Lower lobe of right lung (tissue), 2 donors: ENCODE measurements at regions not wholly inside any gene's neighbourhood (a gene's known extent, or its start where the extent isn't known, plus 50 kb on each side); places are given as distances from the start of the nearest gene placed in this dataset.

ENCODE experiments used
- ATAC-seq, 2 donors: fragments of 200-7000 bp; cut with Tn5 transposase; one replicate each; pipeline ENCODE4 v1.9.1; 2020 to 2022; ENCODE audit warnings: mild to moderate bottlenecking in 2 of 2, moderate library complexity in 2 of 2
- DNase-seq: peaks from one replicate; pipeline ENCODE4 v3.0.0-alpha.2; 2020
- H3K27ac ChIP-seq: fragments of 200-600 bp; one replicate; pipeline ENCODE4 v1.8.0; 2022
- H3K27me3 ChIP-seq: fragments of 200-600 bp; one replicate; pipeline ENCODE4 v1.8.0; 2022; ENCODE audit warnings: low read depth
- H3K36me3 ChIP-seq: fragments of 200-600 bp; one replicate; pipeline ENCODE4 v1.8.0; 2022; ENCODE audit warnings: mild to moderate bottlenecking
- H3K4me1 ChIP-seq: fragments of 200-600 bp; one replicate; pipeline ENCODE4 v1.8.0; 2022
- H3K4me3 ChIP-seq: fragments of 200-600 bp; one replicate; pipeline ENCODE4 v1.8.0; 2022; ENCODE audit warnings: mild to moderate bottlenecking
- H3K9me3 ChIP-seq: fragments of 200-600 bp; one replicate; pipeline ENCODE4 v1.8.0; 2022
- intact Hi-C: fragments of 100-400 bp; cut with DNase I; formaldehyde crosslinking; loops from one replicate; pipeline ENCODE4 v1.11.0; 2022
- TF ChIP-seq, protein P1 (sequence below): fragments of 200-600 bp; IDR thresholded peaks from one replicate; pipeline ENCODE4 v1.8.0; 2022; ENCODE audit warnings: antibody characterized with exemption, mild to moderate bottlenecking
- donor health status: DM: no; HTN: yes; CAD: no; lungs with severe emphysema.

DNA sequence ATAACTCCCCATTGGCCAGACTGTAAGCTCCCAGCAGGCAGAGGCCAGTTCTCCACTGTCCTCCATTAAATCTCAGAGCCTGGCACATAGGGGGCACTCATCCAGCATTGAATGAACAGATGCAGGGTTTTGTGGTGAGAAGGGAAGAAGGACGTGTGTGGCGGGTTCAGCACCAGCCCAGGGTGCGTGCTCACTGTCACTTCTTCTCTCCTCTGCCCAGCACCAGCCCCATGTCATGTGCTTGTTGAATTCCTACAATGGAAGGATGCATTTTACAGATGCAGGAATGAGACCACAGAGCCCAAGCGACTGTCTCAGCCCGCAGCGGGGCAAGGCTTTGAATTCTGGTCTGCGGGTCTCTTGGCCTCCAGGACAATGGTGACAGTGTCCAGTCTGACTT lies 149.9 kb downstream of the CEBPB start:
- Histone ChIP-seq H3K4me1 (peaks cover 46% of the 10 kb centered on the region), H3K27ac (no peak overlapping the region), H3K4me3 (no peak overlapping the region), H3K9me3 (no peaks in the 10 kb centered on the region), H3K36me3 (no peaks in the 10 kb centered on the region), H3K27me3 (no peaks in the 10 kb centered on the region)
- intact Hi-C loops: no loop called here
- TF ChIP-seq, protein P1, sequence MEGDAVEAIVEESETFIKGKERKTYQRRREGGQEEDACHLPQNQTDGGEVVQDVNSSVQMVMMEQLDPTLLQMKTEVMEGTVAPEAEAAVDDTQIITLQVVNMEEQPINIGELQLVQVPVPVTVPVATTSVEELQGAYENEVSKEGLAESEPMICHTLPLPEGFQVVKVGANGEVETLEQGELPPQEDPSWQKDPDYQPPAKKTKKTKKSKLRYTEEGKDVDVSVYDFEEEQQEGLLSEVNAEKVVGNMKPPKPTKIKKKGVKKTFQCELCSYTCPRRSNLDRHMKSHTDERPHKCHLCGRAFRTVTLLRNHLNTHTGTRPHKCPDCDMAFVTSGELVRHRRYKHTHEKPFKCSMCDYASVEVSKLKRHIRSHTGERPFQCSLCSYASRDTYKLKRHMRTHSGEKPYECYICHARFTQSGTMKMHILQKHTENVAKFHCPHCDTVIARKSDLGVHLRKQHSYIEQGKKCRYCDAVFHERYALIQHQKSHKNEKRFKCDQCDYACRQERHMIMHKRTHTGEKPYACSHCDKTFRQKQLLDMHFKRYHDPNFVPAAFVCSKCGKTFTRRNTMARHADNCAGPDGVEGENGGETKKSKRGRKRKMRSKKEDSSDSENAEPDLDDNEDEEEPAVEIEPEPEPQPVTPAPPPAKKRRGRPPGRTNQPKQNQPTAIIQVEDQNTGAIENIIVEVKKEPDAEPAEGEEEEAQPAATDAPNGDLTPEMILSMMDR: no peak
- DNase-seq (no peak), ATAC-seq (no peak)

DNA sequence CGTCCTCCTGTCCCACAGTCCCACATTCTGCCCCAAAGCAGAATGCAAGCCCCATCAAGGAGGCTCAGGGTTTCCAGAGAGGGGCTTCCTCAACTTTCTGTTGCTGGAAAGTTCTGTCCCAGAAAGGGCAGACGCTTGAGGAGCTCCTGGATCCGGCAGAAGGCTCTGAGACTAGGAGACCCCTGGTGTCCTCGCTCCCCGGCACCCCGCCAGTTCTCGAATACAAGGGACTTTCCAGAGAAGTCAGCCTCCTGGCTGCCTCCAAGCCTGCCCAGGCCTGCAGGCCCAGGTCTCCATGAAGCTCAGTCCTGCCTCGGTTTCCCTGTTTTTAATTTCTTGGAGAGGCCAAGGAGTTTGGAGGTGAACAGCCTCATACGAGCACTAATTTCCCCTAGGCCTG lies 150.4 kb downstream of the CEBPB start:
- TF ChIP-seq, protein P1: no peak
- no peaks in the 10 kb centered on the region for H3K9me3 ChIP-seq
- ATAC-seq: no peak
- no peak overlapping the region for H3K4me3 ChIP-seq
- H3K36me3 ChIP-seq: no peaks in the 10 kb centered on the region
- H3K27me3 ChIP-seq: no peaks in the 10 kb centered on the region
- peaks cover 51% of the 10 kb centered on the region for H3K4me1 ChIP-seq
- intact Hi-C loops: no loop called here
- DNase-seq: no peak
- H3K27ac ChIP-seq: no peak overlapping the region

DNA sequence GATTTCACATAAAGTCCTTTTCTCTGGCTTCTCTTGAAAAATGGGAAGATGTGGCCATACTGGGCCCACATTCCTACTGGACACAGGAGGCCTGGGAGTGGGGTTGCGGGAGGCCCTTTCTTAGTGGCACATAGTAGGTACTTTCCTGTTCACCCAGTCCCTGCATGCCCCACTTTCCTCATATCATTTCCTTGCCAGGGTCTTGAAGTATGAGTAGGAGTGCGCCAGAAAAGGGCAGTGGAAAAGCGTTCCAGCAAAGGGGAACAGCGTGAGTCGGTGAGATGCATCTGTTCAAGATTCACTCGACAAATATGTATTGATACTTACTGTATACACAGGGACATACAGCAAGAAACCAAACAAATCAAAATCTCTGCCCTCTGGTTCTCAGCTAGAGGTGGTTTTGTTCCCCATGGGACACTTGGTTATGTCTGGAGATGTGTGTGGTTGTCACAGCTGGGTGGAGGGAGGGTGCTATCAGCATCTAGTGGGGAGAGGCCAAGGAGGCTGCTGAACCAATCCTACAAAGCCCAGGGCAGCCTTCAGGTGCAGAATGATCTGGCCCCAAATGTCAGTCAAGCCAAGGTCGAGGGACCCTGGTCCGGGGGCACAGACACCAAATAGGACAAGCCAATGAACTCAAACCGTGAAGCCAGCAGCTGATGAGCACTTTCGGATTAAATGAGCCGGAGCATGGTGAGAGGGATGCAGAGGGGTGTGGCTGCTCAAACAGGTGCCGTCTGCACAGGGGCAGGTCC lies 151.4 kb downstream of the CEBPB start:
- Histone ChIP-seq H3K4me1 (peaks cover 61% of the 10 kb centered on the region), H3K27ac (no peak overlapping the region), H3K27me3 (no peaks in the 10 kb centered on the region), H3K4me3 (no peak overlapping the region), H3K9me3 (no peaks in the 10 kb centered on the region), H3K36me3 (no peaks in the 10 kb centered on the region)
- no peak for DNase-seq
- TF ChIP-seq, protein P1: no peak
- ATAC-seq: no peak
- intact Hi-C loops: no loop called here

DNA sequence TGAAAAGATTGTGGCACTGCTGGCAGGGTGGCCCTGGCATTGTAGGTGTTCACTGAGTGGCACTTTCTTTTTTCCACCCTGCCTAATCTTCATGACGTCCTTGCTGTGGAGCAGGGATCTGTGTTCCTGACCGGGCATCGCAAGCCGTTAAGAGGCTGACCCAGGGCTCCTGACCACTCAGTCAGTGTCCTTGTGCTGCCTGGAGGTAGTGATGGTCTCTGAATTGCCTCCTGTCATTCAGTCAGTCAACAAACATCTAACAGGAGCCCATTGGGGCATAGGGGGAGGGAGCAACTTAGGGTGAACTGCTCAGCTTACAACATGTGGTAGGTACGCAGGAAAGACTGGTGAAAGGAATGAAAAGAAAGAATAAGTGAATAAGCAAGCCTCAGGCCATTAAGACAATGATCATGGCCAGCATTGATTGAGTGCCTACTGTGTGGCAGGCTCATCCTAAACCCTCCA lies 152.0 kb downstream of the CEBPB start:
- no peak overlapping the region for H3K27ac ChIP-seq
- H3K4me1 ChIP-seq: peaks cover 67% of the 10 kb centered on the region
- H3K9me3 ChIP-seq: no peaks in the 10 kb centered on the region
- H3K27me3 ChIP-seq: no peaks in the 10 kb centered on the region
- TF ChIP-seq, protein P1: no peak
- no peak overlapping the region for H3K4me3 ChIP-seq
- no peaks in the 10 kb centered on the region for H3K36me3 ChIP-seq
- ATAC-seq (no peak), DNase-seq (no peak)
- intact Hi-C loops: no loop called here

DNA sequence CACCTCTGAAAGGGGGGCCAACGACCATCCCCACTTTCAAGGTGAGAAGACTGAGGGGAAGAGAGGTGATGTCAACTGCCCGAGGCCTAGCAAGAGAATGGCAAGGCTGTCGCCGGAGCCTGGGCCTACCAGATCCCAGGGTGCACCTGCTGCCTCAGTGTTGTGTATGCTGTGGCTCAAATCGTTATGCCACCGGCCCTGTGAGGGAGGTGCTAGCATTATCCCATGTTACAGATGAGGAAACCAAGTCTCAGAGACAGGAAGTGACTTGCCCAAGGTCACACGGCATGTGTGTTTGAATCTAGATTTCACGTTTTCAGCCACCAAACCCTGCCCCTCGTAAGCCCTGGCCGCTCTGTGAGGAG lies 152.5 kb downstream of the CEBPB start:
- TF ChIP-seq, protein P1: no peak
- no peaks in the 10 kb centered on the region for H3K36me3 ChIP-seq
- no peaks in the 10 kb centered on the region for H3K27me3 ChIP-seq
- no peak overlapping the region for H3K4me3 ChIP-seq
- no peak for DNase-seq
- H3K4me1 ChIP-seq: peaks cover 67% of the 10 kb centered on the region
- H3K9me3 ChIP-seq: no peaks in the 10 kb centered on the region
- ATAC-seq: no peak
- intact Hi-C loops: no loop called here
- no peak overlapping the region for H3K27ac ChIP-seq
